NCI-H2196 (cell line): ENCODE measurements at regions not wholly inside any gene's neighbourhood (a gene's known extent, or its start where the extent isn't known, plus 50 kb on each side); places are given as distances from the start of the nearest gene placed in this dataset.
"Not testable (repeated sequence)": the region's sequence is repeated elsewhere in the genome, so short reads cannot be mapped to it uniquely, and the experiment has no call there.

Experiments
- DNase-seq: peaks from one replicate; lab custom pipeline; 2025; ENCODE audit not compliant: unreplicated experiment; lab: John Stamatoyannopoulos, UW

DNA sequence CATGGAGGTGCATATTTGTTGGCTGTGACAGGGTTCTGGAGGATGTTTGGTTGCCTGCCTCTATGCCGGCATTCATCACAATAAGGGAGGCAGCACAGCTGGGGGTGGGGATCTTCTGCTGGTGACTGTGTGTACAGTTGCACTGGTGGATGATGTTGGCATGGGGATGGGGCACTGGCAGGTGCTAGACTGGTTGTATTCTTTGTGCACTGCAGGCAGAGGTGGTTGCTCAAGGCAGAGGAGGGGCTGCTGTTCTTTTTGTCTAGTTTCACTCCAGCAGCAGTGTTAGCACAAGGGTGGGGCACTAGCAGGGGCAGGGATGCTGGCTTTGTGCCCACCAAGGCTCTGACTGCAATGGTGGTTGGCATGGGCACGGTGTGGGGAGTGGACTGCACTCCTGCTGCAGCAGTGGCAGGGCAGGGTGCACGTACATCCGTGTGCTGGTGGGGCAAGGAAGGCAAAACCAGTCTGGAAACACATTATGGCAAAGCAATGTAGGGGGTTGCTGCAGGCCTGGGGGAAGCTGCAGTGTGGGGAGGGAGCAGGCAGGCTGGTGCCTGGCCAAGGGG lies 69.3 kb downstream of the ISOC1 start:
- no peak for DNase-seq

DNA sequence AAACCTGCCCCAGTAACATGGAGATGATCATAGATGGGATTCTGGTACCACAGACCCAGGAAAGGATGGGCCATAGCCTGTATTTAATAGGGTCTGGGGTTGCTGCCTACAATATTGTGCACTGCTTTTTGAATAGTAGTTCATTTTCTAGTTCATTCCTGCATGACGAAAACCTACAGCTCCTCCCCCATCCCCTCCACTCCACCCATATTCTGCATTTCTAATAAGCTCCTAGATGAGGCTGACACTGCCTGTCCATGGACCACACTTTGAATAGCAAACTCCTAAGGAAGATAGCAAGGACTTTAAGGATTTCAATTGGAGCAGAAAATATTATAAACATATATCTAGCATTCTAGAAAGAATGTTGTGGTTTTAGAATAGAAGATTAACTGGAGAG lies 75.5 kb downstream of the ISOC1 start:
- DNase-seq, result no peak

DNA sequence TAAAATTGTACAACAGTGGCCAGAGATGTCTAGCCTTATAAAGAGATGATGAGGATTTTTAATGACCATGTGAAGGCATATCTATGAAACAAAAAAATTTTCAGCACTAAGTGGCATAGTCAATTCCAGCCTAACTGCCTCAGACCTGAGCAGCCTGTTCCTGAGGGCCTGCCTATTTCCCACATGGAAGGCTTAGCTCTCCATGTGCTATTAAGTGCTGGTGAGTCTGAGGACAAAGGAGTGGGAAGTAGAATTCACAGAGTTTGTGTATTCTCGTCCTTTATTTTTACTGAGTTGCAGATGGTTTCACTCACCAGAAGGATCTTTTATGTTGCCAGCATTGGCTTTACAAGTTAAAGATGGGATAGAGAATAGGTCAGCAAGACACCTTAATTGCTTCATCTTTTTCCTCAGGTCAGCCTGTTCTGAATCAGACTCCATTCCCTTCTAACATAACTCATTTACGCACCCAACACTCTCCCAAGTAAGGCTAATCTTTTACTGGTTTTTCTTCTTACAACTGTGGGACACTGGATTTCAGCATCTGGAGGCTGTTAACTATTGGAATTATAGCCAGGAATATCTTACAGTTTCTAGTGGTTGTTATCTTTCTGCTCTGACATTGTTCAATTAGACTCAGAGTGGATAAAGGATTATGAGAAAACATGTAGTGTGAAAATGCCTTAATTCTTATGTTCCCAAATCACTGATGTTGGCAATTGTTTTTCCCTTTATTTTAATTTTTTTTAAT lies 76.8 kb downstream of the ISOC1 start:
- DNase-seq, result no peak

DNA sequence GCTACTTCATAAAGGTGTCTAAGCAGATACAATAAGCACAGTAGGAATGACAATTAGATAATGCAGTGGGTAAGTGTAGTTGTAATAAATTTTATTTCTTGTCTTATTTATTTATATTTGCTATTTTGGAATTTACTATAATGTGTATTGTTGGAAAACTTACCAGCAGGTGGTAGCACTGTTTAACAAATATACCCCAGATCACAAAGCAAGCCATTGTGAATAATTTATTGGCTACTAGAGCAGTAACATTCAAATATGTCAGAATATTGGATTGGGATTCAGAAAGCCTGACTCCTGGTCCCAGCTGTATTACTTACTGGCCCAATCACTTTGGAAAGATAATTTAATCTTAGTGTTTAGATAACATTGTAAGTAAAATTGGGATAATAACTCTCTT lies 78.0 kb downstream of the ISOC1 start:
- DNase-seq, result no peak

DNA sequence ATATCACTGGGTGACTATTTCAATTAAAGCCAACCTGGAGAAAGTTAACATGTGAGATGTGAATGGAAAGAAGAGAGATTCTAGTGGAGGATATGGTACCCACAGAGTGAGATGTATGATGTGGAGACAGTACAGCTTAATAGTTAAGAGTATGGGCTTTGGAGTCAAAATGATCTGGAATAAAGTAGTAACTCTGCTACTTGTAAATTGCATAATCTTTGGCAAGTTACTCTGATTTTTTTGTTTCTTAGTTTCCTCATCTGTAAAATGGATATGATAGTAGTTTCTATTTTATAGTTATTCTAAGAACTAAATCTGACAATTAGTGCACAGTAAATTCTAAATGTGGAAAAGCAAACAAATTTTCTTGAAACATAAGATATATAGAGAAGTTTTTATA lies 79.2 kb downstream of the ISOC1 start:
- DNase-seq, result no peak

DNA sequence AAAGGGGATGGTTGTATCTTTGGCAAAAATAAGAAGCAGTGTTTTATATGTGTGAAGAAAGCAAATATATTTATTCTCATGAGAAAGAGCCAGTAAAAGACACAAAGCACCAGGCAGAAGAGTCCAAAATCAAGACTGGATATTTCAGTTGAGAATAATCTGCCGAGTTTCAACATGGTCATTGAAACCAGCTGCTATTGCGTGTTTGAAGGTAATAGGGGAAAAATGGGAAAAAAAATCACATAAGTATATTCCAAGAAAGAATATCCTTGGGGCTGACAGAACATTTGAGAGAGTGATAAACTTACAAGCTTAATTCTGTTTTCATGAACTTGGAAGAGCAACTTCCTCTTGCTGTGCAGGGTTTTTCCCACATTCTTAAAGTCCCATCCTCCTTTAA lies 79.9 kb downstream of the ISOC1 start:
- no peak for DNase-seq

DNA sequence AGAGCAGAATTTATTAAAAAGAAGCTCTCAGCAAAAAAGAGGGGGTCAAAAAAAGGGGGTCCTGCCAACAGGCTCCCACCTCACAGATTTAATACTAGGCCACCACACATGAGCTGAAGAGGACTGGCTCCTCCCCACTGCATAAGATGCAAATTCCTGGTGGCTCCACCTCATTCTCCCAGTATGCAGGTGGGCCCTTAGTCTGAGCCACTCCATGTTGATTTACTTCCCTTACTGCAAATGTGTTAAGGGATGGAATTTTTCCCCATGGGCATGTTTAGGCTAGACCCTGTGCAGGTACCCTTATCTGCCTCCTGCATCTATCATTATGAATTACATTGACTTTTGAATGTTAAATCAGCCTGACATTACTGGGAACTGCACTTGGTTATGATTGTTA lies 82.9 kb downstream of the ISOC1 start:
- no peak for DNase-seq

DNA sequence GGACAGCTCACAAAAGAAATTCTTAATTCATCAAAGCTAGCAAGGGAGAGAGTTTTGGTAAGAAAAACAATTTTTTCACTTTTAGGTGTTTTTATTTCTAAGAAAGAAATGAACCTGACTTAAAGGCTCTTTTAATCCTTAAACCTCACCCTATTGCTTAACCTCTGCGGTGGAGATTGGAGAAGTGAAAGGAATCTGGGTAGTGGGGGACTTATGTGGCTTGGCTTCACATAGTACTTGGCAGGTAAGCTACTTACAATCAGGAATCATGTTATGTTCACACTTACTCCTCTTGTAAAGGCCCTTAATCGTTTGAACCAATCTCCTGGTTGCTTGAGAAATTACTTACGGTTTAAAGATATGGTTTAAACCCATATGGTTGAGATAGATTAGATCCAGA lies 104.8 kb downstream of the ISOC1 start:
- DNase-seq, result no peak

DNA sequence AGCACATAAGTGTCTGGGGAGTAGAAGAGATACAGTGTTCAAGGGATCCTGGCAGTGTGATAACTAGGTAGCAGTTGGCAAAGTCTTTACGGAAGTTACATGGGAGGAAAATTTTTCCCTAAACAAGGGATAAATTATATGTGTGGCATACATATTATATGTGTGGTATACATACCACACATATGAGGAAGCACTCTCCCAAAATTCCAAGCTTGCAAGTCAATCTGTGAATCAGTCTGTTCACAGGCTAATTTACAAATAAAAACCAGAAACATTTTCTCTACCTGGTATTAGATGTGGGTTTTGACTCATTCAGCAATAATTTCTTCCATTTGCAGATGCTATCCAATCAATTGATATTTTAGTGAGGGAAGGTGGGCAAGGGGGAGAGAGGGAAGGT lies 110.0 kb downstream of the ISOC1 start:
- no peak for DNase-seq

DNA sequence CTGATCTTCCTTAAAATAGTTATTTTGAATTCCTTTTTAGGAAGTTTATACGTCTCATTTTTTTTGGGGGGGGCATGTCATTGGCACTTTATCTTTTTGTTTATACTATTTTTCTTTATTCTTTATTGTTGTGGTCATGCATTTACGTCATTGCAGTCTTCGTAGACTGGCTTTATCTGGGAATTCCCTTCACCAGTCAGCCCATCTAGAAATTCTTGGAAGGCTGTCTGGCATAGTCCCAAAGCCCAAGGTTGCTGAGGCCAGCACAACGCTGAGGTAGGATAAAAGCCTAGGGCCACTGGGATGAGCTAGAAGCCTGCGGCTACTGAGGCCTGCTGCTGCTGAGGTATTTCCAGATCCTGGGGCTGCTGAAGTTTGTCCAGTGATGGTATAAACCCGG lies 121.5 kb downstream of the ISOC1 start:
- no peak for DNase-seq

DNA sequence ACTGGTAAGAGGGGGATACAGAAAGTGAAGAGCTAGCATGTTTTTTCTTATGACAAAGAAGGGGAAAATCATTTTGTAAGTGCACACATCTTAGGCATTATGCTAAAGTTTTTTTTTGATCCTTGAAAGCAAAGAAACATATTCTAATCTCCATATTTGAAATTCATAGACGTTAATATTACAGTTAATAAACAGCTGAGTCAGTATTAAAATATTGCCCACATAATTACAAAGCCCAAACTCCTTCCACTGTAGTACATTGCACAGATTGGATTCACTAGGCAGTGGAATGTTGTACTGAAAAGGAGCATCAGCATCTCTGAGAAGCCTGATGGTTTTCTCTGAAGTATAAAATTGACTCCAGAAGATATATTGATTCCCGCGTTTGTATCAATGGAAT lies 122.6 kb downstream of the ISOC1 start:
- no peak for DNase-seq

DNA sequence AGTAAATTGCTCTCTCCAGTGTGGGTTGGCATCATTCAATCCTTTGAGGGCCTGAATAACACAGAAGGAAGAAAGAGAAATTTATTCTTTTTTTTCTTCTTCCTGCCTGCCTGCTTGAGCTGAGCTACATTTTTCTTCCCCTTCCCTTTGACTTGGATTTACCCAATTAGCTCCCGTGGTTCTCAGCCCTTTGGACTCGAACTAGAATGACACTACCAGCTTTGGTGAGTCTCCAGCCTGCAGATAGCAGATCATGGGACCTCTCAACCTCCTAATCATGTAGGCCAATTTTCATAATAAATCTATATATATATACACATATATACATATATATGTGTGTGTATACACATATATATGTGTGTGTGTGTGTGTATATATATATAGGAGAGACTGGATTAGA lies 128.6 kb downstream of the ISOC1 start:
- DNase-seq, result no peak

DNA sequence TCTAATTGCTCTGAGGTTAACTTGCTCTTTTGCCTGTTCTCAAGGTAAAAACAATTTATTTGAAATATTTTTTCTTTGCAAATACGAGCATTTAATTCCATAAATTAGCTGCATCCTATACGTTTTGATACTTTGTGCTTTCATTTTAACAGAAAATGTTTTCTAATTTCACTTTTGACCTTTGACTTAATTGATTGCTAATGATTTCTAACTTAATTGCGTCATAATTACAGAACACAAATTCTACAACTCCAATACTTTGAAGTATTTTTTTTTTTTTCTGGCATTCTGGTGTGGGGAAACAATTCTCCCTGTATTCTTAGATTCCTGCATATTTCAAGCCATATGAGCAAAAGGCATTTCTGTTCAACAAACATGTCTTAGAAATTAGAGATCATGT lies 134.0 kb downstream of the ISOC1 start:
- DNase-seq, result no peak

DNA sequence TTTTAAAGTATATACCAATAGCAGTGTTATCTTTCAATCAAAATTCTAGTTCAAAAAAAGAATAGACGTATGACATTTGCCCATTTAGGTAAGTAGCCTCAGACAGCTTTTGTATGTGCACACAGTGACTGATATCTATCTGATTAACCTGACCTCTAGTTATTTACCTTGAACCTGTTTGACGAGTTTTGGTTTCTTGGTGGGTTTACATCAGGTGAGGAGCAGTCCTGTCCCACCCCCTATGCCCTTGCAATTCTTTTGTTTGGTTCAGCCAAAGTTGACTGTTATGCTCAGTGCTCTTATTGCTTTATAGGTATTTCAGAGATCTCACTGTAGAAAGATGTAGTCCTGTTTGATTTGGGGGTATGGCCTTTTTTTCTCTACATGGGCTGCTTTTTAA lies 147.2 kb downstream of the ISOC1 start:
- DNase-seq, result no peak

DNA sequence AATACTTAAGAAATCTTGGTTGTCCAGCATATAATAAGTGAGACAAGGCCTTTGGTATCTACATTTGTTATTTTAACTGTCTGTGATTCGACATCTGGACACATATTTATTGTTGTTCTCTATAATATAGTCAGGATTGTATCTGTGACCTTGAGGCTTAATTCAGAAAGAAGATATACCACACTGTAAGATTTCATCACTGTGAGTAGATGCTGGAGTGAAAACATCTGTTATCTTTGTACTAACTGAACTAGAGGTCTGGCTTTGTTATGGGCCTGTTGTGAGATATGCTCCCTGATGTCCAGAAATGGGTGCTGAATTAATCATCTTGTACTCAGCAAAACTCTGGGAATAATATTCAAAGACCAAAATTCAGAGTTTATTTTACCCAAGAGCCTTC lies 148.5 kb downstream of the ISOC1 start:
- no peak for DNase-seq

DNA sequence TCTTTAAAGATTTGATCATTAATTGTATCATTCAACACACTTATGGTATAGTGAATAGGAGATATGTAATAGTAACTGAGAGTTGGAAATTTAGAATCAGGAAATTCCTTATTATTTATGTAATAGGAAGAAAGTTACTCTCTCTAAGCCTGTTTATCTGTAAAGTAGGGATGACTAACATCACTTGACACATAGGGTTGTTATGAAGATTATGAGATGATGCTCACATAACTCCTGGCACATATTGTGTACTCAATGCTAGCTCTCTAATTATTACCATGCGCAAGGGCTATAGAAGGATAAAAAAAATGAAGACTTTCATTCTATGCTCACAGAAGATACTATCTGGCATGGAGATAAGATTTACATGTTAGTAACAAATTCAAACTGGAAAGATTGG lies 149.9 kb downstream of the ISOC1 start:
- no peak for DNase-seq

DNA sequence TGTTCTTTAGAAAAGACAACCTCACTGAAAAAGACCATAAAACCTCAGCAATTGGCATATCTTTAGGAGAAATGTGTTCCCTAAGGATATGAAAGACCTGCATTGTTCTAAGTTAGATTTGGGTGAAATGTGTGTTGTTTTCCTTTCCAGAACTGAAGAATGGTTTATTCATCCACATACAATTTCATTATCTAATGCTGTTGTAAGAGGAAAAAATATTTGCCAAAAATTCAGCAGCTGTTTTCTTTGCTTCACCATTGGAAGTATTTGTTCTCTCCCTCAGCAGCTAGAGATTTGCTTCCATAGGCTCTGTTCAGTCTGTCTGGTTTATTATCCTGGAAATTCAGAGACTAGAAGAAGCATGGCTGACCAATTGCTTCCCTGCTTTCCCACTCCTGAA lies 150.9 kb downstream of the ISOC1 start:
- no peak for DNase-seq

DNA sequence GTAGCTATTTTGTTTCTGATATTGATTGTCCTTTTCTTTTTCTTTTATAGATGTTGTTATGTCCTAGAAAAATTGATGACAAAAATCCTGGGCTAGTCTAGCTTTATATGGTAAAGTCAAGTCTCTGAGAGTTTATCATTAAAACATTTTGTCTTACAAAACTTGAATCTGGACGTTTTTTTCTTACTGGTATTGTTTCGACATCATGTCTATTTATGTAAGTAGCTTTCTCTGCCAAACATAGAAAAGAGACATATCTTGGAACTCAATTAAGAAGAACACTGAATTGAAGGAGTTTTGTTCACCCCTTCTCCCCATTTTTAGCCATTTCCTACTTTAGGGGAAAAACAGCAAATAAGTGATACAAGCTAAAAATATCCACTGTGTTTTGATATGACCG lies 151.5 kb downstream of the ISOC1 start:
- no peak for DNase-seq

DNA sequence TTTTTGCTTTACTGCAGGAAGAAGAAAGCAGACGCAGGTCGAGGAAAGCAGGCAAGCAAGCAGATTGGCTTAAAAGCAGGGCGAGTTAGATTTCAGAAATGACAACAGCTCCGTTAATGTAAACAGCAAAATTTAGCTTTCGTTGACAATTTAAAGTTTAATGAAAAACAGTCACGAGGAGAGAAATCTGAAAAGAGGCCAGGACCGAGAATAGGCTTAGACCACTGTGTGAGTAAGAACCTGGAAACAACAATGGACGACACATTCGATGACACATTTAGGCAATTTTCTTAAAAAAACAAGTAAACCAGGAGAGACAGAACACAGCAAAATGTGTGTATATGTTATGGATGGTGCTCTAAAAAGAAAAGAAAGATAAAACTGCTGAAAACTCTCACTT lies 155.3 kb downstream of the ISOC1 start:
- DNase-seq, result no peak

DNA sequence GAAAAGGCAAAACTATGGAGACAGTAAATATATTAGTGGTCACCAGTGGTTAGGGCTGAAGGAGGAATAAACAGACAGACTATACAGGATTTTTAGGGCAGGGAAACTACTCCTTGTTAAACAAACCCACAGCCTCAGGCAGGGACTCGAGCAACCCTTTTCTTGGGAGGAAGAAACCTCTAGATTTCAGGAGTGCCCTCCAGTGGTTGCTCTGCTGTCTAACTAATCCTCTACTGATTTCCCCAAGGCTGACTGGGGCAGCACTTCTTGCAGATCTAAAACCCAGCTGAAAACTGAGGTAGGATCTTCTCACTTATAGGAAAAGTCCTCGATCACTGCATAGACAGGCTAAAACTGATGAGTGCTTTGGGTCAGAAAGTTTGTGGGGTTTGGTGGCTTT lies 176.8 kb downstream of the ISOC1 start:
- no peak for DNase-seq

DNA sequence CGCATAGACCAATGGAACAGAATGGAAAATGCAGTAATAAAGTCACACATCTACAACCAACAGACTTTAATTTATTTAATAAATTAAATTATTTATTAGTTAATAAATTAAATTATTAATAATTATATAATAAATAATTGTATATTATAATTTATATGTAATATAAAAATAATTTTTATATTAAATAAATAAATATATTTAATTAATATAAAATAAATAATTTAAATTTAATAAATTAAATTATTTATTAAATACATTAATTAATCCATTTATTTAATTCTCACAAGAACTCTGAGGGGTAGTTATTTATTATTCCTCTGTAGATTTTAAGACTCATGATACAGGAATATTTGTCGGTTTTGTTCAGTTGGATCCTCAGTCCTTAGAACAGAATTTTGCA lies 176.1 kb upstream of the ADAMTS19 start:
- DNase-seq, result no peak

DNA sequence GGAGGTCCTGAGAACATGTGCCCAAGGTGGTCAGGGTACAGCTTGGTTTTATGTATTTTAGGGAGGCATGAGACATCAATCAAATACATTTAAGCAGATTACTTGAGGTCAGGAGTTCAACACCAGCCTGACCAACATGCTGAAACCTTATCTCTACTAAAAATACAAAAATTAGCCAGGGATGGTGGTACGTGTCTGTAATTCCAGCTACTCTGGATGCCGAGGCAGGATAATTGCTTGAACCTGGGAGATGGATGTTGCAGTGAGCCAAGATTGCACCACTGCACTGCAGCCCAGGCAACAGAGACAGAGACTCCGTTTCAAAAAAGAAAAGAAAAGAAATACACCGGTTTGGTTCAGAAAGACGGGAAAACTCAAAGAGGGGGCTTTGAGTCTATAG lies 165.9 kb upstream of the ADAMTS19 start:
- DNase-seq, result not testable (repeated sequence)

DNA sequence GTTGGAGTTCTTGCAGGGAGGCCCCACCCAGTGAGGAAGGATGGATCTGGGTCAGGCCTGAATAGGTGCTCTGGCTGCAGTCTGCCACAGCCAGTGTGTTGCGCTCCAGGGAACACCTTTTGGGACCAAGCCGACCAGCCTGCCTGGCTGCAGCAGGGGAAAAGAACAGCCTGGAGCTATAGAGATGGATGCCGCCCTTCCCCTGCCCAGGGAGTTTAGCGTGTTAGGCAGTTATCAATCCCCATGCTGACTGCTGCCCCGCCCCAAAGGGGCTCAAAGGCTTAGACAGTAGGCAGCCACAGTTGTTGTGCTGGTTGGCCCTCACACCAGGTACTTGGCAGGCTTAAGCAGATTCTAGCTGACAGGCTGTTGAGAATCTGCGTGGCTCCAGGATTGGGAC lies 153.4 kb upstream of the ADAMTS19 start:
- DNase-seq, result no peak
